DOHH2 (cell line): ENCODE measurements at regions not wholly inside any gene's neighbourhood (a gene's known extent, or its start where the extent isn't known, plus 50 kb on each side); places are given as distances from the start of the nearest gene placed in this dataset.

Experiments used
- H3F3A ChIP-seq: fragments of 200-600 bp; sonication (generic), shearing (Covaris generic); 2 replicates; pipeline ENCODE4 v1.6.0; 2016; ENCODE audit warnings: antibody characterized with exemption, mild to moderate bottlenecking; ENCODE audit not compliant: control insufficient read depth, insufficient read depth
- H3K27ac ChIP-seq: fragments of 200-600 bp; sonication (generic); 2 replicates; pipeline ENCODE4 v1.5.1; 2014; ENCODE audit warnings: low read depth, mild to moderate bottlenecking, low read length, moderate library complexity
- H3K27me3 ChIP-seq: fragments of 200-600 bp; sonication (generic); 2 replicates; pipeline ENCODE4 v1.6.1; 2014; ENCODE audit warnings: mild to moderate bottlenecking, low read length, mixed read lengths; ENCODE audit not compliant: control insufficient read depth
- H3K36me3 ChIP-seq: fragments of 200-600 bp; sonication (generic); 2 replicates; pipeline ENCODE4 v1.6.1; 2014; ENCODE audit warnings: mild to moderate bottlenecking, low read length, moderate library complexity, mixed read lengths; ENCODE audit not compliant: control insufficient read depth
- H3K4me1 ChIP-seq: fragments of 200-600 bp; sonication (generic); 2 replicates; pipeline ENCODE4 v1.6.1; 2014; ENCODE audit warnings: mild to moderate bottlenecking, low read length, mixed read lengths; ENCODE audit not compliant: control insufficient read depth
- H3K4me2 ChIP-seq: fragments of 200-600 bp; sonication (generic); 2 replicates; pipeline ENCODE4 v1.6.0; 2014; ENCODE audit warnings: mild to moderate bottlenecking, low read length, moderate library complexity
- H3K4me3 ChIP-seq: fragments of 200-600 bp; sonication (generic); 2 replicates; pipeline ENCODE4 v1.5.1; 2014; ENCODE audit warnings: mild to moderate bottlenecking, low read length, mixed read lengths
- H3K79me2 ChIP-seq: fragments of 200-600 bp; sonication (generic); 2 replicates; pipeline ENCODE4 v1.6.1; 2014; ENCODE audit warnings: mild to moderate bottlenecking, low read length, mixed read lengths; ENCODE audit not compliant: control insufficient read depth
- H3K9me2 ChIP-seq: fragments of 200-600 bp; sonication (generic); replicated peaks from 2 replicates; pipeline ENCODE4 v1.6.1; 2014; ENCODE audit warnings: mild to moderate bottlenecking, low read length, mixed read lengths; ENCODE audit not compliant: control insufficient read depth
- H3K9me3 ChIP-seq: fragments of 200-600 bp; sonication (generic); 2 replicates; pipeline ENCODE4 v1.6.1; 2014; ENCODE audit warnings: antibody characterized with exemption, low read length, mixed read lengths; ENCODE audit not compliant: control insufficient read depth, insufficient read depth
- H4K20me1 ChIP-seq: fragments of 200-600 bp; sonication (generic); 2 replicates; pipeline ENCODE4 v1.6.0; 2014; ENCODE audit warnings: low read depth, mild to moderate bottlenecking, antibody characterized with exemption, low read length, moderate library complexity; ENCODE audit not compliant: control insufficient read depth, insufficient read depth
- EZH2phosphoT487 ChIP-seq: fragments of 200-600 bp; sonication (generic); IDR thresholded peaks from 2 replicates; pipeline ENCODE4 v1.6.1; 2017; ENCODE audit warnings: borderline replicate concordance, mild to moderate bottlenecking, antibody characterized with exemption, low read length, moderate library complexity, mixed read lengths
- TF ChIP-seq, protein P1 (sequence below): fragments of 200-600 bp; sonication (generic); IDR thresholded peaks from one replicate; pipeline ENCODE4 v1.5.1; 2014; ENCODE audit warnings: antibody characterized with exemption, mild to moderate bottlenecking, low read depth, low read length; ENCODE audit not compliant: poor library complexity, severe bottlenecking

- H3K4me3 ChIP-seq: no peak overlapping the region
- H3K9me2 ChIP-seq: no peaks in the 10 kb centered on the region
- H3K27ac ChIP-seq: no peak overlapping the region
- no peaks in the 10 kb centered on the region for H3K4me1 ChIP-seq
- no peaks in the 10 kb centered on the region for H3K36me3 ChIP-seq
- no peak overlapping the region for H3K4me2 ChIP-seq
- H3K79me2 ChIP-seq: no peaks in the 10 kb centered on the region
- H3K9me3 ChIP-seq: no peaks in the 10 kb centered on the region; the same call in 1 of the 2 replicates
- TF ChIP-seq, protein P1, sequence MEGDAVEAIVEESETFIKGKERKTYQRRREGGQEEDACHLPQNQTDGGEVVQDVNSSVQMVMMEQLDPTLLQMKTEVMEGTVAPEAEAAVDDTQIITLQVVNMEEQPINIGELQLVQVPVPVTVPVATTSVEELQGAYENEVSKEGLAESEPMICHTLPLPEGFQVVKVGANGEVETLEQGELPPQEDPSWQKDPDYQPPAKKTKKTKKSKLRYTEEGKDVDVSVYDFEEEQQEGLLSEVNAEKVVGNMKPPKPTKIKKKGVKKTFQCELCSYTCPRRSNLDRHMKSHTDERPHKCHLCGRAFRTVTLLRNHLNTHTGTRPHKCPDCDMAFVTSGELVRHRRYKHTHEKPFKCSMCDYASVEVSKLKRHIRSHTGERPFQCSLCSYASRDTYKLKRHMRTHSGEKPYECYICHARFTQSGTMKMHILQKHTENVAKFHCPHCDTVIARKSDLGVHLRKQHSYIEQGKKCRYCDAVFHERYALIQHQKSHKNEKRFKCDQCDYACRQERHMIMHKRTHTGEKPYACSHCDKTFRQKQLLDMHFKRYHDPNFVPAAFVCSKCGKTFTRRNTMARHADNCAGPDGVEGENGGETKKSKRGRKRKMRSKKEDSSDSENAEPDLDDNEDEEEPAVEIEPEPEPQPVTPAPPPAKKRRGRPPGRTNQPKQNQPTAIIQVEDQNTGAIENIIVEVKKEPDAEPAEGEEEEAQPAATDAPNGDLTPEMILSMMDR: no peak
- TF ChIP-seq EZH2phosphoT487: no peak
- no peaks in the 10 kb centered on the region for H3F3A ChIP-seq
- H3K27me3 ChIP-seq: no peaks in the 10 kb centered on the region
- no peaks in the 10 kb centered on the region for H4K20me1 ChIP-seq
Observed at GRCh38 chr2:139917690-139918384, 1137.6 kb upstream of the NXPH2 start.

- Histone ChIP-seq H3K4me2 (no peak overlapping the region), H3K4me1 (no peaks in the 10 kb centered on the region), H3K27ac (no peak overlapping the region), H3K9me2 (no peaks in the 10 kb centered on the region), H4K20me1 (no peaks in the 10 kb centered on the region), H3K79me2 (no peaks in the 10 kb centered on the region), H3K9me3 (0 out of 2 replicates have a peak, but pooled peaks cover 4% of the 10 kb centered on the region), H3K27me3 (no peaks in the 10 kb centered on the region), H3K36me3 (no peaks in the 10 kb centered on the region), H3K4me3 (no peak overlapping the region), H3F3A (no peaks in the 10 kb centered on the region)
- no peak for TF ChIP-seq EZH2phosphoT487
- TF ChIP-seq, protein P1: no peak
Observed at GRCh38 chr2:139916822-139917221, 1136.6 kb upstream of the NXPH2 start.

DNA sequence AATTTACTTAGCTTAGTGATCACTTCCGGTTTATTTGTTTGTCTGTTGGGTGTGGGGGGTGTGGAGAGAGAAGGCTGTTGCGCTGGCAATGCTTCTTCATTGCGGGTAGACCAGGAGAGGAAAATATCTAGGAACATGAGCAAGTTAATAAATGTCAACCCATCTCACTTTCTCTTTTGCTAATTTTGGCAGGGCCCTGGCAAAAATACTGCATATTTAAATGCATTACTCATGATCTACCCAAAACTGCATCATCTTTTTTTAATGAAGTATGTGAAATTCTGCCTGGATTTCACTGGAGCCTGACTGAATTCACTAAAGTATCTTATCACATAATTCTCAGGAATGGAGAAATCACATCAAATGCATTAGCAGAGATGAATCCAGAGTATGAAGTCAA lies 1131.0 kb upstream of the NXPH2 start:
- Histone ChIP-seq H3K9me3 (0 out of 2 replicates have a peak, but pooled peaks cover 5% of the 10 kb centered on the region), H3K79me2 (no peaks in the 10 kb centered on the region), H3K4me1 (no peaks in the 10 kb centered on the region), H3K27ac (no peak overlapping the region), H3K4me3 (no peak overlapping the region), H3K4me2 (no peak overlapping the region), H3K27me3 (no peaks in the 10 kb centered on the region), H3K9me2 (no peaks in the 10 kb centered on the region), H3F3A (no peaks in the 10 kb centered on the region), H4K20me1 (no peaks in the 10 kb centered on the region), H3K36me3 (no peaks in the 10 kb centered on the region)
- TF ChIP-seq, protein P1: no peak
- no peak for TF ChIP-seq EZH2phosphoT487

- no peak overlapping the region for H3K4me2 ChIP-seq
- H3K4me1 ChIP-seq: no peaks in the 10 kb centered on the region
- H3F3A ChIP-seq: no peaks in the 10 kb centered on the region
- no peaks in the 10 kb centered on the region for H3K79me2 ChIP-seq
- no peaks in the 10 kb centered on the region for H4K20me1 ChIP-seq
- H3K9me3 ChIP-seq: 0 out of 2 replicates have a peak, but pooled peaks cover 5% of the 10 kb centered on the region
- H3K9me2 ChIP-seq: no peaks in the 10 kb centered on the region
- no peak overlapping the region for H3K27ac ChIP-seq
- TF ChIP-seq, protein P1: no peak
- TF ChIP-seq EZH2phosphoT487: no peak
- no peaks in the 10 kb centered on the region for H3K36me3 ChIP-seq
- H3K27me3 ChIP-seq: no peaks in the 10 kb centered on the region
- no peak overlapping the region for H3K4me3 ChIP-seq
Observed at GRCh38 chr2:139909136-139909535, 1128.9 kb upstream of the NXPH2 start.
